ENCODE measurements at regions not wholly inside any gene's neighbourhood (a gene's known extent, or its start where the extent isn't known, plus 50 kb on each side); places are given as distances from the start of the nearest gene placed in this dataset.
A peak's percentile ranks its signal among the peaks of the same experiment; 100 is the strongest.
"Not testable (repeated sequence)": the region's sequence is repeated elsewhere in the genome, so short reads cannot be mapped to it uniquely, and the experiment has no call there.

DNA sequence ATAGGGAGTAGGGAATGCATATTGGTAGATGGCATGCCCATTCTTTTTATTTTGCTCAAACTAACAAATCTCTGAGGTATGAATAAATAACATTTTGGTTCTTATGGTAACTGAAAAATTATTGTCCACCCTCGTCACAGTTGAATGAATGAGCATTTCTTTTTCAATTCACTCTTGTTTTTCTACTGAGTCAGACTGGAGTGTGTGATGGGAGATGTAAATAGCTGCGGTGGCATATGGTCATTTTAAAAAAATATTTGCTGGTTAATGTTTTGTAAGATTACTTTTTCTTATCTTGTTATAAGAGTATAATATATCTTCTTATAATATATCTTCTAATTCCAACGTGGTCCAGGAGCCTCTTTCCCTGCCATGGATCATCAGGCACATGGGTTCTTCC lies 586.5 kb downstream of the SLITRK5 start:
- no peak for DNase-seq

- no peak for DNase-seq
Measured at GRCh38 chr13:88263808-88264207, 592.6 kb downstream of the SLITRK5 start.

DNA sequence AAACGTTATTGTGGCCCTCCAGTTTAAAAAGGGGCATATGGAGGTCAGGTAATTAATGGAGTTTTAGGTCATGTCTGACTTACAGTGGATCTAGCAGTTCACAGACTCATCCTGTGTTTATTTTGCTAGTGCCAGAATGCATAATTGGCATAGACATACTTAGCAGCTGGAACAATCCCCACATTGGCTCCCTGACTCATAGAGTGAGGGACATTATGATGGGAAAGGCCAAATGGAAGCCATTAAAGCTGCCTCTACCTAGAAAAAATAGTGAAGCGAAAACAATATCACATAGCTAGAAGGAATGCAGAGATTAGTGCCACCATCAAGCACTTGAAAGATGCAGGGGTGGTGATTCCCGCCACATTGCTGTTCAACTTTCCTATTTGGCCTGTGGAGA lies 610.7 kb downstream of the SLITRK5 start:
- no peak for DNase-seq

DNA sequence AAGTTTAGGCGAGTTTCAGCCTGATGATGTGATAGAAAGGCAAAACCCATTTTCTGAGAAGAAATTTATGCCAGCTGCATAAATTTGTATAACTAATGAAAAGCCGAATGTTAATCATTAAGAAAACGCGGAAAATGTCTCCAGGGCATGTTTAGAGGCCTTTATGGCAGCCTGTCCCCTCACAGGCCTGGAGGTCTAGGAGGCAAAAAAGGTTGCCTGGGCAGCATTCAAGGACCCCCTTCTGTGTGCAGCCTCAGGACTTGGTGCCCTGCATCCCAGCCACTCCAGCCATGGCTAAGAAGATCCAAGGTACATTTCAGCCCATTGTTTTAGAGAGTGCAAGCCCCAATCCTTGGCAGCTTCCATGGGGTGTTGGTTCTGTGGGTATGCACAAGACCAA lies 614.2 kb downstream of the SLITRK5 start:
- DNase-seq, result no peak

- no peak for DNase-seq
Measured at GRCh38 chr13:88288326-88288725, 617.2 kb downstream of the SLITRK5 start.

- DNase-seq, result not testable (repeated sequence)
Measured at GRCh38 chr13:88291731-88292130, 620.6 kb downstream of the SLITRK5 start.

- DNase-seq, result no peak
Measured at GRCh38 chr13:88294368-88294767, 623.2 kb downstream of the SLITRK5 start.

- DNase-seq, result no peak
Measured at GRCh38 chr13:88303157-88303556, 632.0 kb downstream of the SLITRK5 start.

DNA sequence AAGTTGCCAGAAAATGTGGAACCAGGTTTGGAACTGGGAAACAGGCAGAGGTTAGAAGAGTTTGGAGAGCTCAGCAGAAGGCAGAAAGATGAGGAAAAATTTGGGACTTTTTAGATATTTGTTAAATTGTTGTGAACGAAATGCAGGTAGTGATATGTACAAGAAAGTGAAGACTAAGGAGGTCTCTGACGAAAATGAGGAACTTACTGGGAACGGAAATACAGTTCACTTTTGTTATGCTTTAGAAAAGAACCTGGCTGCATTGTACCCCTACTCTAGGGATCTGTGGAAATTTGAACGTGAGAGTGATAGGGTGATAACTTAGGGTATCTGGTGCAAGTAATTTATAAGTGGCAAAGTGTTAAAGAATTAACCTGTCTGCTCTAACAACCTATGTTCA lies 632.4 kb downstream of the SLITRK5 start:
- DNase-seq, result no peak

- no peak for DNase-seq
Measured at GRCh38 chr13:88314496-88314895, 643.3 kb downstream of the SLITRK5 start.

DNA sequence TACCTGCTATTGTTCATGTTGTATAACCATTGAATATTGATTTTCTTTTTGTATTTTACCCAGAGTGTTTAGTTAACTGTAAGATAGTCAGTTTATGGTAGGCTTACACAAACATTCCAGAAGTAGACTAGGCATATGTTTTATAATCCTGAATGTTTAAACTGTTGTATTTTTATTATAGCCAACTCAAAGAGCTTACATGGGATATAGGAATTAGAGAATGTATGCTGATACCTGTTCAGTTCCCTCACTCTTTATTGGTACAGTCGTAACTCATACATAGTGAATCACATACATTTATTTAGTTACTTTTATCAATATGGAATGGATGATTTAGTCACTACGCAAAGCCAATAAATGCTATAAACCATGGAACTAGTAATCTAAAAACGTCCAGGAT lies 657.9 kb downstream of the SLITRK5 start:
- no peak for DNase-seq

DNA sequence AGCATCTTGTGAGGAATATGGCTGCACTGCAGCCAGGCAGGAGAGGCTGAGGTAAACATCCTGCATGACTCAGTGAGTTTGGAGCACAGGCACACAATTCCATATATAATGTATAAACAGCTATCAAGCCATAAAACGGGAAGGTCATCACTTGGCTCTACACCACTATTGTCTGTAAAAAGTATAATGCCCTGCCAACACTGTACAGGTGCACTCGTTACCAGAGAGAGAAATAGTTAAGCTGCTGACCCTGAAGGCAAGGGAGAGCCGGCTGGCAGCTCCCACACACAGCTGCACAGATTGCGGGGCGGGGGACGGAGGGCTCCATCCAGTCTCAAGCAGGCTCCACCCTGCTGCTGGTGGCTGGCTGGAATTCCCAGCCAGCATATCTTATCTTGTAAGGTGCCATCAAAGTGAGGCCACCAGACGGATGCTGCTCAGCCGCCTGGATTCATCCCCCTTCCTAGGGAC lies 668.1 kb downstream of the SLITRK5 start:
- no peak for DNase-seq

GRCh38 chr13:88345171-88345847 lies 674.1 kb downstream of the SLITRK5 start:
- no peak for DNase-seq

DNA sequence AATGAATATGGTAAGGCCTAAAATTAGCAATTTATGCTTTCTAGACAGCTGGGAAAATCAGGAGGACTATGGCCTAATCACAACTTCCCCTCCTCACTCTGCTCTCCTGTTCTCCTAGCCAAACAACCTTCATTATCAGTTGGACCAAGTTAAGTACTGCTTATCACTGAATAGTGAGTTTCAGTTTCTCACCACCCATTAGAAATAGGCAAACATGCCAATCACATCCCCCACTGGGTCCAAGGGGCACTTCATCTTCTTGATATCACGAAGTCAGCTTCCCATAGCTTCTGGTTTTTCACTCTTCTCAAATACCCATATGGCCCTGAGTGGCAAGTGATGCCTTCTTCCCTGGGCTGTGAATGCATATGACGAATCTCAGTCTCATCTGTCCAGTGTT lies 689.6 kb downstream of the SLITRK5 start:
- no peak for DNase-seq

GRCh38 chr13:88369866-88370265 lies 698.7 kb downstream of the SLITRK5 start:
- no peak for DNase-seq

- DNase-seq, result no peak
Measured at GRCh38 chr13:88376760-88377388, 705.7 kb downstream of the SLITRK5 start.

GRCh38 chr13:88377852-88378251 lies 706.7 kb downstream of the SLITRK5 start:
- no peak for DNase-seq

- DNase-seq, result no peak
Measured at GRCh38 chr13:88384542-88384941, 713.4 kb downstream of the SLITRK5 start.

GRCh38 chr13:88395804-88396203 lies 724.6 kb downstream of the SLITRK5 start:
- peak; percentile 13 for DNase-seq

DNA sequence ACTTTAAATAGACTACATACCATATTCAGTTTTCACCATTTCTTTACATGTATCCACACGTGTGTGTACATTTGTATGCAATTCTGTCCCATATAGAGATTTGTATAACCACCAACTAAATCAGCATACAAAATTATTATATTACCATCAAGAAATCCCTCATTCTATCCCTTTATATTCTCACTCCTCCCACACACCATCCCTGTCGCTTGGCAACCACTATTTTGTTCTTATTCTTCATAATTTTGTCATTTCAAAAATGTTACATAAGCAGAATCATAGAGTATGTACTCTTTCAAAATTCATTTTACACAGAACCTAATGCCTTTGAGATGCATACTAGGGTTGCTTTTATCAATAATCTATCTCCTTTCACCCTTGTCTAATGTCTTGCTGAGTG lies 740.5 kb downstream of the SLITRK5 start:
- DNase-seq, result no peak

GRCh38 chr13:88417801-88418200 lies 746.6 kb downstream of the SLITRK5 start:
- DNase-seq, result no peak

GRCh38 chr13:88424463-88424862 lies 753.3 kb downstream of the SLITRK5 start:
- no peak for DNase-seq

DNA sequence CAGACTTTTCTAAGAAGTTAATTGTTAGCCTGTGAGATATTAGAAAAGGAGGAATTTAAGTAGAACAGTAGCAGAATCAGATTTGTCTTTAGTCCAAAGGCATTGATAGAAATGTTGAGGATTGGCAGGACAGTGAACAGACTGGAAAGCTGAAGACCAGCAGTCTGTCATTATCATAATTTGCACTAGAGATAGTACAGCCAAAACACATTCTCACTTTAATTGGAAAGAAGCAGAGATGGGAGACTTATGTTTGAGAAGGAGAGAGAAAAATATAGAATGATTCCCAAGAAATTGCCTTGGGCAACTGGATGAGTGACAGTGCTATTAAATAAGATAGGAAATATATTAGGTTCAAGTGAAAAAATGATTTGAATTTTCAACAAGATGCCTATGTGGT lies 755.5 kb downstream of the SLITRK5 start:
- no peak for DNase-seq

- no peak for DNase-seq
Measured at GRCh38 chr13:88429862-88430261, 758.7 kb downstream of the SLITRK5 start.

GRCh38 chr13:88434953-88435352 lies 763.8 kb downstream of the SLITRK5 start:
- DNase-seq, result no peak

Data from activated CD4-positive, alpha-beta T cell treated with anti-CD3 and anti-CD28 coated beads, Interleukin-2, amount 50 U/mL, for 16 hours (primary cell).